ENCODE measurements at regions not wholly inside any gene's neighbourhood (a gene's known extent, or its start where the extent isn't known, plus 50 kb on each side); places are given as distances from the start of the nearest gene placed in this dataset.

DNA sequence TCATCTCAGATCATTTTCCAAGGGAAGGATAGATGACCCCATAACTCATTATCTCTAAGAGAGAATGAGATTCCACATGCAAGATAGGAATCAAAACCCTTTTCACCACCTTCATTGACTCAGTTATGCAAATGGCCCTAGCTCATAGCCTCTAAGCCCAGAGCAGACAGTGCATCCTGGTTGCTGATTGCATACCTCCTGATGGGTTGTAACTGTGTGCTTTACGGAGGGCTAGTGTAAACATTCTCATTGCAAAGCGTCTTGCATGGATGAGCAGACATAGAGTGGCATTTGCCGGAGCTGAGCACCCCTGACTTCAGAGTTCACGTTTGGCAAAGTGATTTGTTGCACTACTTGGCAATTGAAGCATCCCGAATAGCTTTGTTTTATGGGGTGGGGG, 151.0 kb downstream of the VCX3A start:
- TF ChIP-seq, protein P1, sequence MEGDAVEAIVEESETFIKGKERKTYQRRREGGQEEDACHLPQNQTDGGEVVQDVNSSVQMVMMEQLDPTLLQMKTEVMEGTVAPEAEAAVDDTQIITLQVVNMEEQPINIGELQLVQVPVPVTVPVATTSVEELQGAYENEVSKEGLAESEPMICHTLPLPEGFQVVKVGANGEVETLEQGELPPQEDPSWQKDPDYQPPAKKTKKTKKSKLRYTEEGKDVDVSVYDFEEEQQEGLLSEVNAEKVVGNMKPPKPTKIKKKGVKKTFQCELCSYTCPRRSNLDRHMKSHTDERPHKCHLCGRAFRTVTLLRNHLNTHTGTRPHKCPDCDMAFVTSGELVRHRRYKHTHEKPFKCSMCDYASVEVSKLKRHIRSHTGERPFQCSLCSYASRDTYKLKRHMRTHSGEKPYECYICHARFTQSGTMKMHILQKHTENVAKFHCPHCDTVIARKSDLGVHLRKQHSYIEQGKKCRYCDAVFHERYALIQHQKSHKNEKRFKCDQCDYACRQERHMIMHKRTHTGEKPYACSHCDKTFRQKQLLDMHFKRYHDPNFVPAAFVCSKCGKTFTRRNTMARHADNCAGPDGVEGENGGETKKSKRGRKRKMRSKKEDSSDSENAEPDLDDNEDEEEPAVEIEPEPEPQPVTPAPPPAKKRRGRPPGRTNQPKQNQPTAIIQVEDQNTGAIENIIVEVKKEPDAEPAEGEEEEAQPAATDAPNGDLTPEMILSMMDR (IDR thresholded peaks at IDR 0.05; ENCODE audit: insufficient read depth, low read length) = no peak
- TF ChIP-seq POLR2AphosphoS5 (IDR thresholded peaks at IDR 0.05; ENCODE audit: low read depth) = no peak
- no peak for TF ChIP-seq SPI1 (IDR thresholded peaks at IDR 0.05; ENCODE audit: borderline replicate concordance, low read depth)
- TF ChIP-seq GABPA (IDR thresholded peaks at IDR 0.05; ENCODE audit: low read depth) = no peak
- TF ChIP-seq, protein P2, sequence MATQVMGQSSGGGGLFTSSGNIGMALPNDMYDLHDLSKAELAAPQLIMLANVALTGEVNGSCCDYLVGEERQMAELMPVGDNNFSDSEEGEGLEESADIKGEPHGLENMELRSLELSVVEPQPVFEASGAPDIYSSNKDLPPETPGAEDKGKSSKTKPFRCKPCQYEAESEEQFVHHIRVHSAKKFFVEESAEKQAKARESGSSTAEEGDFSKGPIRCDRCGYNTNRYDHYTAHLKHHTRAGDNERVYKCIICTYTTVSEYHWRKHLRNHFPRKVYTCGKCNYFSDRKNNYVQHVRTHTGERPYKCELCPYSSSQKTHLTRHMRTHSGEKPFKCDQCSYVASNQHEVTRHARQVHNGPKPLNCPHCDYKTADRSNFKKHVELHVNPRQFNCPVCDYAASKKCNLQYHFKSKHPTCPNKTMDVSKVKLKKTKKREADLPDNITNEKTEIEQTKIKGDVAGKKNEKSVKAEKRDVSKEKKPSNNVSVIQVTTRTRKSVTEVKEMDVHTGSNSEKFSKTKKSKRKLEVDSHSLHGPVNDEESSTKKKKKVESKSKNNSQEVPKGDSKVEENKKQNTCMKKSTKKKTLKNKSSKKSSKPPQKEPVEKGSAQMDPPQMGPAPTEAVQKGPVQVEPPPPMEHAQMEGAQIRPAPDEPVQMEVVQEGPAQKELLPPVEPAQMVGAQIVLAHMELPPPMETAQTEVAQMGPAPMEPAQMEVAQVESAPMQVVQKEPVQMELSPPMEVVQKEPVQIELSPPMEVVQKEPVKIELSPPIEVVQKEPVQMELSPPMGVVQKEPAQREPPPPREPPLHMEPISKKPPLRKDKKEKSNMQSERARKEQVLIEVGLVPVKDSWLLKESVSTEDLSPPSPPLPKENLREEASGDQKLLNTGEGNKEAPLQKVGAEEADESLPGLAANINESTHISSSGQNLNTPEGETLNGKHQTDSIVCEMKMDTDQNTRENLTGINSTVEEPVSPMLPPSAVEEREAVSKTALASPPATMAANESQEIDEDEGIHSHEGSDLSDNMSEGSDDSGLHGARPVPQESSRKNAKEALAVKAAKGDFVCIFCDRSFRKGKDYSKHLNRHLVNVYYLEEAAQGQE (IDR thresholded peaks at IDR 0.05; ENCODE audit: insufficient replicate concordance, low read depth) = no peak

All from HL-60 (cell line).